ENCODE measurements at regions not wholly inside any gene's neighbourhood (a gene's known extent, or its start where the extent isn't known, plus 50 kb on each side); places are given as distances from the start of the nearest gene placed in this dataset.

GRCh38 chr10:33463011-33463410, 128.5 kb upstream of the NRP1 start:
- H3K27ac ChIP-seq, result no peak overlapping the region
- no peak overlapping the region for H3K4me3 ChIP-seq
- no peaks in the 10 kb centered on the region for H3K36me3 ChIP-seq
- H4K20me1 ChIP-seq, result no peaks in the 10 kb centered on the region
- H3K9me3 ChIP-seq, result no peaks in the 10 kb centered on the region
- no peak for TF ChIP-seq Cebpa-rat (IDR thresholded peaks at IDR 0.05)
- no peaks in the 10 kb centered on the region for H3K27me3 ChIP-seq
- H3K9ac ChIP-seq, result no peak overlapping the region
- H3K4me2 ChIP-seq, result no peak overlapping the region
- no peaks in the 10 kb centered on the region for H3K4me1 ChIP-seq

GRCh38 chr10:33461295-33461640, 126.8 kb upstream of the NRP1 start:
- Histone ChIP-seq H3K4me1 (peaks cover under 1% of the 10 kb centered on the region; the same call in 1 of the 2 replicates), H3K27me3 (no peaks in the 10 kb centered on the region), H4K20me1 (no peaks in the 10 kb centered on the region), H3K4me3 (no peak overlapping the region), H3K36me3 (no peaks in the 10 kb centered on the region), H3K9ac (no peak overlapping the region), H3K4me2 (no peak overlapping the region), H3K9me3 (no peaks in the 10 kb centered on the region), H3K27ac (no peak overlapping the region)
- TF ChIP-seq Cebpa-rat (IDR thresholded peaks at IDR 0.05), result no peak

GRCh38 chr10:33460505-33461294, 126.2 kb upstream of the NRP1 start:
- H3K4me1 ChIP-seq, result peaks cover 4% of the 10 kb centered on the region; the same call in 1 of the 2 replicates
- H3K27me3 ChIP-seq, result no peaks in the 10 kb centered on the region
- no peak overlapping the region for H3K4me3 ChIP-seq
- H4K20me1 ChIP-seq, result no peaks in the 10 kb centered on the region
- no peak overlapping the region for H3K9ac ChIP-seq
- no peak overlapping the region for H3K27ac ChIP-seq
- no peak overlapping the region for H3K4me2 ChIP-seq
- TF ChIP-seq Cebpa-rat (IDR thresholded peaks at IDR 0.05), result no peak
- no peaks in the 10 kb centered on the region for H3K36me3 ChIP-seq
- H3K9me3 ChIP-seq, result no peaks in the 10 kb centered on the region

GRCh38 chr10:33459602-33460001, 125.1 kb upstream of the NRP1 start:
- Histone ChIP-seq H3K9me3 (no peaks in the 10 kb centered on the region), H3K9ac (no peak overlapping the region), H4K20me1 (no peaks in the 10 kb centered on the region), H3K36me3 (no peaks in the 10 kb centered on the region), H3K27ac (no peak overlapping the region), H3K4me2 (no peak overlapping the region), H3K4me3 (no peak overlapping the region), H3K27me3 (no peaks in the 10 kb centered on the region), H3K4me1 (peaks cover 4% of the 10 kb centered on the region; the same call in 1 of the 2 replicates)
- no peak for TF ChIP-seq Cebpa-rat (IDR thresholded peaks at IDR 0.05)

- Histone ChIP-seq H3K4me1 (peaks cover 4% of the 10 kb centered on the region; the same call in 1 of the 2 replicates), H3K9ac (no peak overlapping the region), H3K4me3 (no peak overlapping the region)
Observed at GRCh38 chr10:33455029-33455428, 120.6 kb upstream of the NRP1 start.

GRCh38 chr10:33454554-33454953, 120.1 kb upstream of the NRP1 start:
- no peak overlapping the region for H3K9ac ChIP-seq
- no peaks in the 10 kb centered on the region for H3K27me3 ChIP-seq
- H3K27ac ChIP-seq, result no peak overlapping the region
- peaks cover 4% of the 10 kb centered on the region; the same call in 1 of the 2 replicates for H3K4me1 ChIP-seq
- peaks cover 8% of the 10 kb centered on the region; the same call in 1 of the 2 replicates for H3K9me3 ChIP-seq
- H3K4me2 ChIP-seq, result no peak overlapping the region
- no peaks in the 10 kb centered on the region for H3K36me3 ChIP-seq
- TF ChIP-seq Cebpa-rat (IDR thresholded peaks at IDR 0.05), result no peak
- no peak overlapping the region for H3K4me3 ChIP-seq
- no peaks in the 10 kb centered on the region for H4K20me1 ChIP-seq

More at GRCh38 chr10:33455029-33455428, 120.6 kb upstream of the NRP1 start:
- TF ChIP-seq Cebpa-rat (IDR thresholded peaks at IDR 0.05), result no peak
- H3K4me2 ChIP-seq, result no peak overlapping the region
- H3K9me3 ChIP-seq, result peaks cover 8% of the 10 kb centered on the region; the same call in 1 of the 2 replicates
- H3K27ac ChIP-seq, result no peak overlapping the region
- no peaks in the 10 kb centered on the region for H3K27me3 ChIP-seq
- H4K20me1 ChIP-seq, result no peaks in the 10 kb centered on the region
- H3K36me3 ChIP-seq, result no peaks in the 10 kb centered on the region

GRCh38 chr10:33453081-33454025, 118.9 kb upstream of the NRP1 start:
- no peak overlapping the region for H3K4me2 ChIP-seq
- H3K36me3 ChIP-seq, result no peaks in the 10 kb centered on the region
- no peak overlapping the region for H3K27ac ChIP-seq
- H4K20me1 ChIP-seq, result no peaks in the 10 kb centered on the region
- H3K9ac ChIP-seq, result no peak overlapping the region
- peaks cover 8% of the 10 kb centered on the region; the same call in 1 of the 2 replicates for H3K9me3 ChIP-seq
- TF ChIP-seq Cebpa-rat (IDR thresholded peaks at IDR 0.05), result no peak
- no peaks in the 10 kb centered on the region for H3K27me3 ChIP-seq
- no peak overlapping the region for H3K4me3 ChIP-seq
- peaks cover 4% of the 10 kb centered on the region; the same call in 1 of the 2 replicates for H3K4me1 ChIP-seq

- peaks cover 8% of the 10 kb centered on the region; the same call in 1 of the 2 replicates for H3K9me3 ChIP-seq
- H3K4me3 ChIP-seq, result no peak overlapping the region
- H3K9ac ChIP-seq, result no peak overlapping the region
- no peak for TF ChIP-seq Cebpa-rat (IDR thresholded peaks at IDR 0.05)
- H3K27me3 ChIP-seq, result no peaks in the 10 kb centered on the region
- H3K4me1 ChIP-seq, result no peaks in the 10 kb centered on the region
- no peaks in the 10 kb centered on the region for H3K36me3 ChIP-seq
- no peaks in the 10 kb centered on the region for H4K20me1 ChIP-seq
- no peak overlapping the region for H3K27ac ChIP-seq
- no peak overlapping the region for H3K4me2 ChIP-seq
Observed at GRCh38 chr10:33448421-33449140, 114.1 kb upstream of the NRP1 start.

GRCh38 chr10:33441561-33441960, 107.1 kb upstream of the NRP1 start:
- H3K27ac ChIP-seq, result no peak overlapping the region
- H3K9ac ChIP-seq, result no peak overlapping the region
- peaks cover 6% of the 10 kb centered on the region; the same call in 1 of the 2 replicates for H3K4me1 ChIP-seq
- TF ChIP-seq Cebpa-rat (IDR thresholded peaks at IDR 0.05), result no peak
- no peaks in the 10 kb centered on the region for H3K36me3 ChIP-seq
- no peaks in the 10 kb centered on the region for H3K27me3 ChIP-seq
- no peaks in the 10 kb centered on the region for H3K9me3 ChIP-seq
- no peak overlapping the region for H3K4me3 ChIP-seq
- no peaks in the 10 kb centered on the region for H4K20me1 ChIP-seq
- 0 out of 2 replicates have a peak overlapping the region, but pooled peaks have one; percentile 8 for H3K4me2 ChIP-seq
